SK-N-SH treated with all-trans-retinoic acid at 6 μM for 48 hours (cell line): ENCODE measurements at regions not wholly inside any gene's neighbourhood (a gene's known extent, or its start where the extent isn't known, plus 50 kb on each side); places are given as distances from the start of the nearest gene placed in this dataset.

Source experiments
- ATAC-seq: fragments of 200-7000 bp; cut with Tn5 transposase; 3 replicates; pipeline ENCODE4 v1.9.1; 2020; ENCODE audit warnings: mild to moderate bottlenecking, moderate library complexity
- ARNTL ChIP-seq: fragments of 450-650 bp; formaldehyde crosslinking; IDR thresholded peaks from 2 replicates; pipeline ENCODE4 v1.5.0; 2020; ENCODE audit warnings: low read depth, mild to moderate bottlenecking, moderate library complexity, borderline replicate concordance
- BACH2 ChIP-seq: fragments of 250-450 bp; sonication (Bioruptor Pico); IDR thresholded peaks from 2 replicates; pipeline ENCODE4 v1.9.0; 2021; ENCODE audit warnings: mild to moderate bottlenecking, borderline replicate concordance
- CSDC2 ChIP-seq: fragments of 250-450 bp; sonication (Bioruptor Pico); IDR thresholded peaks from 2 replicates; pipeline ENCODE4 v1.5.0; 2020; ENCODE audit warnings: mild to moderate bottlenecking, moderate library complexity
- CSRNP3 ChIP-seq: fragments of 250-450 bp; sonication (Bioruptor Pico); IDR thresholded peaks from 2 replicates; pipeline ENCODE4 v1.5.1; 2021; ENCODE audit warnings: mild to moderate bottlenecking, moderate library complexity
- ESRRG ChIP-seq: fragments of 250-450 bp; sonication (Bioruptor Pico); IDR thresholded peaks from 2 replicates; pipeline ENCODE4 v1.6.1; 2021; ENCODE audit warnings: mild to moderate bottlenecking
- GLIS3 ChIP-seq: fragments of 250-450 bp; sonication (Bioruptor Pico); IDR thresholded peaks from 2 replicates; pipeline ENCODE4 v1.5.0; 2020; ENCODE audit warnings: mild to moderate bottlenecking, moderate library complexity
- ISL1 ChIP-seq: fragments of 250-450 bp; sonication (Bioruptor Pico); IDR thresholded peaks from 2 replicates; pipeline ENCODE4 v2.1.2; 2022; ENCODE audit warnings: mild to moderate bottlenecking, moderate library complexity
- OSR1 ChIP-seq: fragments of 250-450 bp; sonication (Bioruptor Pico); IDR thresholded peaks from 2 replicates; pipeline ENCODE4 v1.8.0; 2022; ENCODE audit warnings: moderate library complexity, mild to moderate bottlenecking, inconsistent platforms
- PATZ1 ChIP-seq: fragments of 250-450 bp; sonication (Bioruptor Pico); IDR thresholded peaks from 2 replicates; pipeline ENCODE4 v1.8.0; 2020; ENCODE audit warnings: mild to moderate bottlenecking, moderate library complexity, borderline replicate concordance
- PPARA ChIP-seq: fragments of 250-450 bp; sonication (Bioruptor Pico); IDR thresholded peaks from 2 replicates; pipeline ENCODE4 v1.5.0; 2020; ENCODE audit warnings: mild to moderate bottlenecking, borderline replicate concordance
- RARB ChIP-seq: fragments of 250-450 bp; sonication (Bioruptor Pico); IDR thresholded peaks from 2 replicates; pipeline ENCODE4 v1.8.0; 2021; ENCODE audit warnings: mild to moderate bottlenecking, moderate library complexity
- SNAI2 ChIP-seq: fragments of 250-450 bp; sonication (Bioruptor Pico); IDR thresholded peaks from 2 replicates; pipeline ENCODE4 v1.5.0; 2020; ENCODE audit warnings: mild to moderate bottlenecking, moderate library complexity
- TCF4 ChIP-seq: fragments of 250-450 bp; sonication (Bioruptor Pico); IDR thresholded peaks from 2 replicates; pipeline ENCODE4 v1.8.0; 2021; ENCODE audit warnings: mild to moderate bottlenecking, moderate library complexity, borderline replicate concordance
- TOX ChIP-seq: fragments of 250-450 bp; sonication (Bioruptor Pico); IDR thresholded peaks from 2 replicates; pipeline ENCODE4 v1.8.0; 2021; ENCODE audit warnings: mild to moderate bottlenecking, moderate library complexity, borderline replicate concordance
- TSHZ2 ChIP-seq: fragments of 250-450 bp; sonication (Bioruptor Pico); IDR thresholded peaks from 2 replicates; pipeline ENCODE4 v1.5.0; 2020; ENCODE audit warnings: mild to moderate bottlenecking, moderate library complexity
- ZC3H10 ChIP-seq: fragments of 250-450 bp; sonication (Bioruptor Pico); IDR thresholded peaks from 2 replicates; pipeline ENCODE4 v1.5.1; 2021; ENCODE audit warnings: mild to moderate bottlenecking, moderate library complexity
- ZFP3 ChIP-seq: fragments of 250-450 bp; sonication (Bioruptor Pico); IDR thresholded peaks from 2 replicates; pipeline ENCODE4 v1.5.0; 2020; ENCODE audit warnings: mild to moderate bottlenecking, moderate library complexity
- ZFP30 ChIP-seq: fragments of 450-650 bp; formaldehyde crosslinking; IDR thresholded peaks from 2 replicates; pipeline ENCODE4 v1.5.0; 2022; ENCODE audit warnings: mild to moderate bottlenecking, moderate library complexity
- ZNF565 ChIP-seq: fragments of 450-650 bp; formaldehyde crosslinking; conservative IDR thresholded peaks from 2 replicates; pipeline ENCODE4 v1.5.0; 2020; ENCODE audit warnings: low read depth, mild to moderate bottlenecking, moderate library complexity
- ZNF70 ChIP-seq: fragments of 450-650 bp; formaldehyde crosslinking; IDR thresholded peaks from 2 replicates; pipeline ENCODE4 v1.5.0; 2020; ENCODE audit warnings: mild to moderate bottlenecking, moderate library complexity
- ZNF8 ChIP-seq: fragments of 450-650 bp; formaldehyde crosslinking; IDR thresholded peaks from 2 replicates; pipeline ENCODE4 v1.5.0; 2020; ENCODE audit warnings: mild to moderate bottlenecking, moderate library complexity
- TF ChIP-seq, protein P1 (sequence below): fragments of 250-450 bp; sonication (Bioruptor Pico); IDR thresholded peaks from 2 replicates; pipeline ENCODE4 v1.5.1; 2020; ENCODE audit warnings: low read depth, mild to moderate bottlenecking, moderate library complexity

GRCh38 chr2:220959391-220959802, 612.7 kb downstream of the EPHA4 start:
- no peak for ATAC-seq

DNA sequence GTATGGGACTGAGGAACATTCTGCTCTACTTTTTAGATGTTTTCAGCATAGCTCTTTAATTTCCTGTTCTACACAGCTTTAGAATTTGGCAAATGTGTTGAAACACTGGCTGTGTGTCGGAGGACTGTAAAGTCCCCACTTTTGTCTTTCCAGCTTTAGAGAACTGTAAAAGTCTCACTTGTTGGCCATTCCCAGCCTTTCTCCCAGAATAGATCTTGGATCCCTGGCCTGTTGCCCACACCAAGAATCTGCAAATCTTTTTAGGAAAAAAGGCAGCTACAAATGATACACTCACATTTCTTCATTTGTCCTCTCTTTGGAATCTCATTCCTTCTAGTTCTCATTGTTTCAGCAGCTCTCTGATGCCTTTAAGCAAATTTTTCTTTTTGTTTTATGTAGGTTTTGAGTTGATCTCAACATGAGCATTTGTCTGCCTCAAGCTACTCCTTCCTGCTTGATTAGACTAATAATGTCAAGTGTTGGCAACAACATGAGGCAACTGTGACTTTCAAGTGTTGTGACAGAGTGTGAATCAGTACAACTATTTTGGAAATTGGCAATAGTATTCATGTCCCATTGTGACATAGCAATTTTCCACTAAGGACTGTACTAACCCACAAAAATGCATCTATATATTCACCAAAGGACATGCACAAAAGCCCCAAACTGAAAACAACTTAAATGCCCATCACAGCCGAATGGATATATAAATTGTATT, 610.8 kb downstream of the EPHA4 start:
- ATAC-seq = no peak
- no peak for TF ChIP-seq ZFP3 (CRISPR knock-in tag)
- no peak for TF ChIP-seq ZFP30
- no peak for TF ChIP-seq RARB (CRISPR knock-in tag)
- TF ChIP-seq ZNF70 (CRISPR knock-in tag) = no peak

More at GRCh38 chr2:220959391-220959802, 612.7 kb downstream of the EPHA4 start:
- TF ChIP-seq ESRRG (CRISPR knock-in tag) (no peak), GLIS3 (no peak), BACH2 (CRISPR knock-in tag) (no peak), ZNF70 (CRISPR knock-in tag) (no peak), ZNF8 (CRISPR knock-in tag) (no peak), CSRNP3 (no peak), TSHZ2 (CRISPR knock-in tag) (no peak), ZFP30 (no peak), ARNTL (no peak), CSDC2 (no peak), RARB (CRISPR knock-in tag) (no peak), OSR1 (CRISPR knock-in tag) (no peak), ISL1 (CRISPR knock-in tag) (no peak), TCF4 (CRISPR knock-in tag) (no peak), ZFP3 (CRISPR knock-in tag) (no peak), PPARA (no peak), PATZ1 (CRISPR knock-in tag) (no peak), SNAI2 (CRISPR knock-in tag) (no peak)

DNA sequence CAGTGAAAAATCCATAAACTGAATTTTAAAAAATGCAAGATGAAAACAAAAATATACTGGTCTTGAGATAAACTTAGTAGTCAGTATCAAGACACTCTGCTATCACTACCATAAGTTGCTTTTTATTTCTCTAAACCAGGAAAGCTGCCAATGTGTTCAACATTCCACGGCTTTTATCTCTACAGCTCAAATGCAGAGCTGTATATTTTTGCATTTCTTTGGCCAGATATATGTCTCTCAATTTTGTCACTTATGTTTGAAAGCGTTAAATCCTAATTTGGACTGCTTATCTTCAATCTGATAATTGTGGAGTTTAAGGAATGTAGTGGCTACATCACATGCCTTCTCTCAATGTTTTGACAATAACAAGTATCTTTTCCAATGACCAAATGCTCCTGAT, 609.5 kb downstream of the EPHA4 start:
- TF ChIP-seq ZNF8 (CRISPR knock-in tag) (no peak), ARNTL (no peak), BACH2 (CRISPR knock-in tag) (no peak), TSHZ2 (CRISPR knock-in tag) (no peak), RARB (CRISPR knock-in tag) (no peak), PATZ1 (CRISPR knock-in tag) (no peak), ZFP3 (CRISPR knock-in tag) (no peak), TOX (no peak), ZNF565 (no peak), ESRRG (CRISPR knock-in tag) (no peak), PPARA (no peak), ZNF70 (CRISPR knock-in tag) (no peak), OSR1 (CRISPR knock-in tag) (no peak), CSDC2 (no peak), TCF4 (CRISPR knock-in tag) (no peak), ISL1 (CRISPR knock-in tag) (no peak), GLIS3 (no peak), ZC3H10 (CRISPR knock-in tag) (no peak)
- TF ChIP-seq, protein P1, sequence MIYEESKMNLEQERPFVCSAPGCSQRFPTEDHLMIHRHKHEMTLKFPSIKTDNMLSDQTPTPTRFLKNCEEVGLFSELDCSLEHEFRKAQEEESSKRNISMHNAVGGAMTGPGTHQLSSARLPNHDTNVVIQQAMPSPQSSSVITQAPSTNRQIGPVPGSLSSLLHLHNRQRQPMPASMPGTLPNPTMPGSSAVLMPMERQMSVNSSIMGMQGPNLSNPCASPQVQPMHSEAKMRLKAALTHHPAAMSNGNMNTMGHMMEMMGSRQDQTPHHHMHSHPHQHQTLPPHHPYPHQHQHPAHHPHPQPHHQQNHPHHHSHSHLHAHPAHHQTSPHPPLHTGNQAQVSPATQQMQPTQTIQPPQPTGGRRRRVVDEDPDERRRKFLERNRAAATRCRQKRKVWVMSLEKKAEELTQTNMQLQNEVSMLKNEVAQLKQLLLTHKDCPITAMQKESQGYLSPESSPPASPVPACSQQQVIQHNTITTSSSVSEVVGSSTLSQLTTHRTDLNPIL (CRISPR knock-in tag) = no peak
- ATAC-seq = no peak
